AG10803 (cell line): ENCODE measurements at regions not wholly inside any gene's neighbourhood (a gene's known extent, or its start where the extent isn't known, plus 50 kb on each side); places are given as distances from the start of the nearest gene placed in this dataset.
A peak's percentile ranks its signal among the peaks of the same experiment; 100 is the strongest.
"Not testable (repeated sequence)": the region's sequence is repeated elsewhere in the genome, so short reads cannot be mapped to it uniquely, and the experiment has no call there.

Experiments
- DNase-seq: peaks from one replicate; pipeline ENCODE4 v3.0.0; 2010; ENCODE audit warnings: low read depth
- H3K4me3 ChIP-seq: 2 replicates; pipeline ENCODE4 v1.5.1; 2011; ENCODE audit warnings: mild to moderate bottlenecking, low read length, control low read depth
- TF ChIP-seq, protein P1 (sequence below): conservative IDR thresholded peaks from 2 replicates; pipeline ENCODE4 v1.5.1; 2011; ENCODE audit warnings: mild to moderate bottlenecking, low read length, control low read depth, inconsistent platforms

DNA sequence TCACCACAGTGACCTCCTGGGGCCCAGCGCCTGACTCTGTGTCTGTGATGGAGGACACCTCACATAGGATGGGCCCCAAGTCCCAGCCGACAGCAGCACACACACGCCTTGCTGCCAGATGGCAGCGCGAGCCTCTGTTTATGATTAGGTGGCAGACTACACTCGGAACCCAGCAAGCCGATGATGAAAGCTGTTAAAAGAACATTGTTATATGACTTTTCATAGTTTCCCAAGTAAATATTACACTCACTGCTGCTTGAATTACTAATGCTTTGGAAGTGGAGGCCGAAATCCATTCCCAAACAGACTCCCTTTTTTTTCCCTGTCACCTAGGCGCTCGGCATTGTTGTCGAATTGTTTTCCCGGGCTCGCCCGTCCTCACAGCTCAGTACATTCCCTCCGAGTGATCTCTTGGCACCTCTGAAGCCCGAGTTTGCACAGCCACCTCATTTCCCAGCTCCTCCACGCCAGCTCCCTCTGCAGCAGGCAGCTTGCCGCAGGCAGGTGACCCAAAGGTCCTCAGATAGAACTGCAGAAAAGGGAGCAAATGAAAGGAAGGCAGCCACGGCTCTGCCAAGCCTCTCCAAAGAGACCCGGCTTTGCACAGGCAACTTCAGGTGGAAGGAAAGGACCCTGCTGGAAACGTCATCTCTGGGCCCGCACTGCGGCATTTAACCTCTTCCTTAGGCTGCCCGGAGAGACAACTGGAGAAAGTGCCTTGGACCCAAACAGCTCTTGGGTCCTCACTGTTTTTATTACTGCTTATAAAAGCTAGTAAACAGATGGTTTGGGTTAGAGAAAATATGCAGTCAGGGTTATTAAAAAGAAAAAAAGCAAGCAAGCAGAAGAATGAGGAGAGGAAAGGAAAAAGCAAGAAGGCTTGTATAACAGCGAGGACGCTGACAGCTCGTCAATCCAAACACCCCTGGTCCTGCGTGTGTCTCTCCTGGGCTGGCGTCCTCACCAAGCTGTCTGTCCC is 72.2 kb upstream of the SLC25A33 start:
- peak overlapping the region; percentile 34 for H3K4me3 ChIP-seq
- DNase-seq: peak; percentile 66

GRCh38 chr1:9469882-9470281 is 69.4 kb upstream of the SLC25A33 start:
- H3K4me3 ChIP-seq: not testable (repeated sequence)

More for the DNA sequence above, 72.2 kb upstream of the SLC25A33 start:
- TF ChIP-seq, protein P1, sequence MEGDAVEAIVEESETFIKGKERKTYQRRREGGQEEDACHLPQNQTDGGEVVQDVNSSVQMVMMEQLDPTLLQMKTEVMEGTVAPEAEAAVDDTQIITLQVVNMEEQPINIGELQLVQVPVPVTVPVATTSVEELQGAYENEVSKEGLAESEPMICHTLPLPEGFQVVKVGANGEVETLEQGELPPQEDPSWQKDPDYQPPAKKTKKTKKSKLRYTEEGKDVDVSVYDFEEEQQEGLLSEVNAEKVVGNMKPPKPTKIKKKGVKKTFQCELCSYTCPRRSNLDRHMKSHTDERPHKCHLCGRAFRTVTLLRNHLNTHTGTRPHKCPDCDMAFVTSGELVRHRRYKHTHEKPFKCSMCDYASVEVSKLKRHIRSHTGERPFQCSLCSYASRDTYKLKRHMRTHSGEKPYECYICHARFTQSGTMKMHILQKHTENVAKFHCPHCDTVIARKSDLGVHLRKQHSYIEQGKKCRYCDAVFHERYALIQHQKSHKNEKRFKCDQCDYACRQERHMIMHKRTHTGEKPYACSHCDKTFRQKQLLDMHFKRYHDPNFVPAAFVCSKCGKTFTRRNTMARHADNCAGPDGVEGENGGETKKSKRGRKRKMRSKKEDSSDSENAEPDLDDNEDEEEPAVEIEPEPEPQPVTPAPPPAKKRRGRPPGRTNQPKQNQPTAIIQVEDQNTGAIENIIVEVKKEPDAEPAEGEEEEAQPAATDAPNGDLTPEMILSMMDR: no peak

GRCh38 chr1:9471679-9472078 is 67.6 kb upstream of the SLC25A33 start:
- no peak for DNase-seq

More at GRCh38 chr1:9469882-9470281, 69.4 kb upstream of the SLC25A33 start:
- not testable (repeated sequence) for DNase-seq

GRCh38 chr1:9472386-9473031 is 66.8 kb upstream of the SLC25A33 start:
- TF ChIP-seq, protein P1: no peak
- DNase-seq: no peak
- H3K4me3 ChIP-seq: 0 out of 2 replicates have a peak overlapping the region, but pooled peaks have one; percentile 16

More at GRCh38 chr1:9471679-9472078, 67.6 kb upstream of the SLC25A33 start:
- no peak overlapping the region for H3K4me3 ChIP-seq
- TF ChIP-seq, protein P1: no peak

GRCh38 chr1:9473032-9473807 is 66.0 kb upstream of the SLC25A33 start:
- H3K4me3 ChIP-seq: 0 out of 2 replicates have a peak overlapping the region, but pooled peaks have one; percentile 16
- peak; percentile 88 for DNase-seq
- TF ChIP-seq, protein P1: no peak

- no peak for DNase-seq
- TF ChIP-seq, protein P1: no peak
- H3K4me3 ChIP-seq: no peak overlapping the region
Measured at GRCh38 chr1:9475061-9475627, 64.1 kb upstream of the SLC25A33 start.
